ENCODE measurements at regions not wholly inside any gene's neighbourhood (a gene's known extent, or its start where the extent isn't known, plus 50 kb on each side); places are given as distances from the start of the nearest gene placed in this dataset.

DNA sequence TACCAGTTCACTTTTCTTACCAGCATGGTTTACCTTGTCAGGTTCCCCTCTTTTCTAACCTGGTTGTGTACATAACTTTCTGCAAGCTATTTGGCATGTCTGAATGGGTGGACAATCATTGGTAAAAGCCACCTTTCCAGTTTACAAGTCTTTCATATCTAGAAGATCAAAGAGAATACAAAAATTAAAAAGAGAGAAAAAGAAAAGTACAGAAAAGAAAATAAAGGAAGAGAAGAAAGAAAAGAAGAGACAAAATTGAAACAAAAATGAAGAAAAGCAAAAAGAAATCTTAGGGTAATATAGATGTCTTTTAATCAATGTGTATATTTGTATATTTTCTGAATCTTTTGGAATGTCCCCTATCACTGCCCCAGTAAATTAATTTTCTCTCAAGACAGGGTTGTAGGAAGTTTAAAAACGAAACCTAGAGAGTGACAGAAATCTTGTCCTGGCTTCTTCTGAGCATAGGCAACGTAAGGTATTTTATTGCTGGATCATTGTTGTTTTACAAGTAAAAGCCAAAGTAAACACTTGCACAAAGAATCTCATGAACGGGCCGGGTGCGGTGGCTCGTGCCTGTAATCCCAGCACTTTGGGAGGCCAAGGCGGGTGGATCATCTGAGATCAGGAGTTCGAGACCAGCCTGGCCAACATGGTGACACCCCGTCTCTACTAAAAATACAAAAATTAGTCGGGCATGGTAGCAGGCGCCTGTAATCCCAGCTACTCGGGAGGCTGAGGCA, 98.7 kb upstream of the IFNE start:
- TF ChIP-seq, protein P1, sequence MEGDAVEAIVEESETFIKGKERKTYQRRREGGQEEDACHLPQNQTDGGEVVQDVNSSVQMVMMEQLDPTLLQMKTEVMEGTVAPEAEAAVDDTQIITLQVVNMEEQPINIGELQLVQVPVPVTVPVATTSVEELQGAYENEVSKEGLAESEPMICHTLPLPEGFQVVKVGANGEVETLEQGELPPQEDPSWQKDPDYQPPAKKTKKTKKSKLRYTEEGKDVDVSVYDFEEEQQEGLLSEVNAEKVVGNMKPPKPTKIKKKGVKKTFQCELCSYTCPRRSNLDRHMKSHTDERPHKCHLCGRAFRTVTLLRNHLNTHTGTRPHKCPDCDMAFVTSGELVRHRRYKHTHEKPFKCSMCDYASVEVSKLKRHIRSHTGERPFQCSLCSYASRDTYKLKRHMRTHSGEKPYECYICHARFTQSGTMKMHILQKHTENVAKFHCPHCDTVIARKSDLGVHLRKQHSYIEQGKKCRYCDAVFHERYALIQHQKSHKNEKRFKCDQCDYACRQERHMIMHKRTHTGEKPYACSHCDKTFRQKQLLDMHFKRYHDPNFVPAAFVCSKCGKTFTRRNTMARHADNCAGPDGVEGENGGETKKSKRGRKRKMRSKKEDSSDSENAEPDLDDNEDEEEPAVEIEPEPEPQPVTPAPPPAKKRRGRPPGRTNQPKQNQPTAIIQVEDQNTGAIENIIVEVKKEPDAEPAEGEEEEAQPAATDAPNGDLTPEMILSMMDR (IDR thresholded peaks at IDR 0.05), result no peak
- TF ChIP-seq POLR2A (IDR thresholded peaks at IDR 0.05) (no peak), EP300 (IDR thresholded peaks at IDR 0.05) (no peak)

All from gastroesophageal sphincter (tissue), 3 donors.